ENCODE measurements at regions not wholly inside any gene's neighbourhood (a gene's known extent, or its start where the extent isn't known, plus 50 kb on each side); places are given as distances from the start of the nearest gene placed in this dataset.

DNA sequence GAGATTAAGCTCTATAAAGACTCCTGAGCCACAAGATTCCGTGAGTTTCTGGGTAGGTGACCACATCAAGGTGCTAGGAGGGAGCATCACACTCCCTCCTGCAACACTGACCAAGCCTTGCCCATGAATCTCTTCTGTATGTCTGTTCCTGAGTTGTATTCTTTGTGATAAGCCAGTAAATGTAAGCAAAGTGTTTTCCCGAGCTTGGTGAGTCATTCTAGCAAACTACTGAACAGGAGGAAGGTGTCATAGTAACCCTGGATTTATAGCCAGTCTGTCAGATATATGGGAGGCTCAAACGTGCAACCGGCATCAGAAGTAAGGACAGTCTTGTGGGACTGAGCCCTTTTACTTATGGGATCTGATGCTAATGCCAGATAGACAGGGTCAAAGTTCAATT is 346.1 kb upstream of the KYNU start:
- ATAC-seq = peak; percentile 34 to 64; a peak in 3 of 6 replicates
- H3K4me1 ChIP-seq = no peaks in the 10 kb centered on the region
- CTCF ChIA-PET = interaction anchor here (1.5 to 2.5 kb wide), 2 partner anchors 10 to 14 kb away, joined by 4 to 5 read pairs; no protein-coding TSS in a partner anchor
- DNase-seq (ENCODE audit: low read depth in 1 of 2, low spot score in 1 of 2) = peak in 1 of 2 experiments; percentile 13
- TF ChIP-seq ZNF302 (CRISPR knock-in tag; IDR thresholded peaks at IDR 0.05) = no peak
- no peak for TF ChIP-seq GATA3 (IDR thresholded peaks at IDR 0.05; ENCODE audit: borderline replicate concordance)
- TF ChIP-seq FOSL2 (IDR thresholded peaks at IDR 0.05) = no peak
- TF ChIP-seq FOSL2 (CRISPR knock-in tag; IDR thresholded peaks at IDR 0.05) = peak; percentile 16; the same call in 1 of the 2 replicates
- no peak for TF ChIP-seq JUN (IDR thresholded peaks at IDR 0.05)
- no peak for TF ChIP-seq ESRRA (IDR thresholded peaks at IDR 0.05; ENCODE audit: borderline replicate concordance, low read length)
- H3K4me2 ChIP-seq = peak overlapping the region; percentile 15; the same call in 1 of the 3 replicates
- no peak for FAIRE-seq
- no peak overlapping the region for H3K27ac ChIP-seq
- no peak overlapping the region for H3K4me3 ChIP-seq
- H3K9me3 ChIP-seq = no peaks in the 10 kb centered on the region
- 18% methylated on average over 4 of the region's 4 CpGs for WGBS (ENCODE audit: missing lambda C conversion rate)
- POLR2A ChIA-PET = no interaction called here

DNA sequence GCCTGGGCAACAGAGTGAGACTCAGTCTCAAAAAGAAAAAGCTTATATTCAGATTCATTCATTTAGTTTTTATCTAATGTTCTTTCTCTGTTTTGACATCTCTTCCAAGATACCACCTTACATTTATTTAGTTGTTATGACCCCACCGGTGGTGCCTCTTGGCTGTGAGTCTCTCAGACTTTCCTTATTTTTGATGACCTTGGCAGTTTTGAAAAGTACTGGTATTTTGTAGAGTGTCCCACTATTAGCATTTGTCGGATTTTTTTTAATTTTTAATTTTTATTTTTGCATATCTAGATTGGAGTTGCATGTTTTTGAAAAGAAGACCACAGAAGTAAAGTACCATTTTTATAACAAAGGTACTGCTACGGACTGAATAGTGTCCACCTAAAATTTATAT is 351.7 kb upstream of the KYNU start:
- H3K9me3 ChIP-seq = no peaks in the 10 kb centered on the region
- no peak for FAIRE-seq
- no peaks in the 10 kb centered on the region for H3K4me1 ChIP-seq
- no peak overlapping the region for H3K27ac ChIP-seq
- POLR2A ChIA-PET = no interaction called here
- DNase-seq (ENCODE audit: low read depth in 1 of 2, low spot score in 1 of 2) = no peak
- no peak overlapping the region for H3K4me3 ChIP-seq
- WGBS (ENCODE audit: missing lambda C conversion rate) = 66% methylated on average over 3 of the region's 3 CpGs
- CTCF ChIA-PET = no interaction called here
- no peak for ATAC-seq
- no peak overlapping the region for H3K4me2 ChIP-seq
- TF ChIP-seq NPAS2 (CRISPR knock-in tag; IDR thresholded peaks at IDR 0.05; ENCODE audit: borderline replicate concordance) = no peak
- TF ChIP-seq, protein P1, sequence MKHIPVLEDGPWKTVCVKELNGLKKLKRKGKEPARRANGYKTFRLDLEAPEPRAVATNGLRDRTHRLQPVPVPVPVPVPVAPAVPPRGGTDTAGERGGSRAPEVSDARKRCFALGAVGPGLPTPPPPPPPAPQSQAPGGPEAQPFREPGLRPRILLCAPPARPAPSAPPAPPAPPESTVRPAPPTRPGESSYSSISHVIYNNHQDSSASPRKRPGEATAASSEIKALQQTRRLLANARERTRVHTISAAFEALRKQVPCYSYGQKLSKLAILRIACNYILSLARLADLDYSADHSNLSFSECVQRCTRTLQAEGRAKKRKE (CRISPR knock-in tag; IDR thresholded peaks at IDR 0.05; ENCODE audit: low read depth) = no peak
- TF ChIP-seq ZSCAN20 (CRISPR knock-in tag; IDR thresholded peaks at IDR 0.05) = no peak
- peak; percentile 67 for TF ChIP-seq MAFK (IDR thresholded peaks at IDR 0.05; ENCODE audit: partially characterized antibody)
- no peak for TF ChIP-seq BCL3 (IDR thresholded peaks at IDR 0.05)
- TF ChIP-seq REST (IDR thresholded peaks at IDR 0.05) = no peak

DNA sequence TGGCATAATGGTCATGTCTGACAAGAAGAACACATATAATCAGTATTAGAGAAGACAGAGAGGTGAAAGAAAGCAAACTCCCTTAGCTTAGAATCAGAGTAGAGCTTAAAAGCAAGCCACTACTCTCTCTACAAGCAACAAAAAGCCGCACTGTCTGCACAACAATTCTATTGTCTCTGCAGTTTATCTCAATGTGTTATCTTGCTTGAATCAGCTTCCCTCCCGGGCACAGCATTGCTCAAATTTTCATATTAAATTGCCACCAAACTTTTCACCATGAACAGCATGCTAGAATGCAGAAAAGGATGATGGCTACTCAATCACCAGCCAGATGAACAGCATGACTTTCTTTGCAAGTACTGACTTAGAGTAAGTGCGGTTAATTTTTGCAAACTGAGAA is 356.0 kb upstream of the KYNU start:
- no peak overlapping the region for H3K4me3 ChIP-seq
- no peak overlapping the region for H3K4me2 ChIP-seq
- DNase-seq (ENCODE audit: low read depth in 1 of 2, low spot score in 1 of 2) = no peak
- H3K27ac ChIP-seq = no peak overlapping the region
- ChIA-PET CTCF (no interaction called here), POLR2A (no interaction called here)
- H3K9me3 ChIP-seq = no peaks in the 10 kb centered on the region
- FAIRE-seq = no peak
- TF ChIP-seq, protein P2, sequence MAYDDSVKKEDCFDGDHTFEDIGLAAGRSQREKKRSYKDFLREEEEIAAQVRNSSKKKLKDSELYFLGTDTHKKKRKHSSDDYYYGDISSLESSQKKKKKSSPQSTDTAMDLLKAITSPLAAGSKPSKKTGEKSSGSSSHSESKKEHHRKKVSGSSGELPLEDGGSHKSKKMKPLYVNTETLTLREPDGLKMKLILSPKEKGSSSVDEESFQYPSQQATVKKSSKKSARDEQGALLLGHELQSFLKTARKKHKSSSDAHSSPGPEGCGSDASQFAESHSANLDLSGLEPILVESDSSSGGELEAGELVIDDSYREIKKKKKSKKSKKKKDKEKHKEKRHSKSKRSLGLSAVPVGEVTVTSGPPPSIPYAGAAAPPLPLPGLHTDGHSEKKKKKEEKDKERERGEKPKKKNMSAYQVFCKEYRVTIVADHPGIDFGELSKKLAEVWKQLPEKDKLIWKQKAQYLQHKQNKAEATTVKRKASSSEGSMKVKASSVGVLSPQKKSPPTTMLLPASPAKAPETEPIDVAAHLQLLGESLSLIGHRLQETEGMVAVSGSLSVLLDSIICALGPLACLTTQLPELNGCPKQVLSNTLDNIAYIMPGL (CRISPR knock-in tag; IDR thresholded peaks at IDR 0.05; ENCODE audit: borderline replicate concordance) = no peak
- TF ChIP-seq BHLHE40 (IDR thresholded peaks at IDR 0.05; ENCODE audit: low read depth, low read length) = no peak
- TF ChIP-seq, protein P3, sequence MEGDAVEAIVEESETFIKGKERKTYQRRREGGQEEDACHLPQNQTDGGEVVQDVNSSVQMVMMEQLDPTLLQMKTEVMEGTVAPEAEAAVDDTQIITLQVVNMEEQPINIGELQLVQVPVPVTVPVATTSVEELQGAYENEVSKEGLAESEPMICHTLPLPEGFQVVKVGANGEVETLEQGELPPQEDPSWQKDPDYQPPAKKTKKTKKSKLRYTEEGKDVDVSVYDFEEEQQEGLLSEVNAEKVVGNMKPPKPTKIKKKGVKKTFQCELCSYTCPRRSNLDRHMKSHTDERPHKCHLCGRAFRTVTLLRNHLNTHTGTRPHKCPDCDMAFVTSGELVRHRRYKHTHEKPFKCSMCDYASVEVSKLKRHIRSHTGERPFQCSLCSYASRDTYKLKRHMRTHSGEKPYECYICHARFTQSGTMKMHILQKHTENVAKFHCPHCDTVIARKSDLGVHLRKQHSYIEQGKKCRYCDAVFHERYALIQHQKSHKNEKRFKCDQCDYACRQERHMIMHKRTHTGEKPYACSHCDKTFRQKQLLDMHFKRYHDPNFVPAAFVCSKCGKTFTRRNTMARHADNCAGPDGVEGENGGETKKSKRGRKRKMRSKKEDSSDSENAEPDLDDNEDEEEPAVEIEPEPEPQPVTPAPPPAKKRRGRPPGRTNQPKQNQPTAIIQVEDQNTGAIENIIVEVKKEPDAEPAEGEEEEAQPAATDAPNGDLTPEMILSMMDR (IDR thresholded peaks at IDR 0.05) = no peak
- TF ChIP-seq CBX8 (IDR thresholded peaks at IDR 0.05) = no peak
- TF ChIP-seq KDM1A (IDR thresholded peaks at IDR 0.05; ENCODE audit: low read depth) = no peak
- no peak for TF ChIP-seq SMC3 (IDR thresholded peaks at IDR 0.05)
- no peak for TF ChIP-seq GATA3 (IDR thresholded peaks at IDR 0.05; ENCODE audit: borderline replicate concordance)
- no peak for TF ChIP-seq TFCP2L1 (CRISPR knock-in tag; IDR thresholded peaks at IDR 0.05)
- TF ChIP-seq RAD21 (conservative IDR thresholded peaks at IDR 0.05 in 1 of 2, IDR thresholded peaks at IDR 0.05 in 1 of 2) = no peak
- no peak for TF ChIP-seq RNF2 (IDR thresholded peaks at IDR 0.05; ENCODE audit: borderline replicate concordance, low read depth)
- TF ChIP-seq FOSB (CRISPR knock-in tag; IDR thresholded peaks at IDR 0.05) = no peak
- no peak for TF ChIP-seq ZFP36 (IDR thresholded peaks at IDR 0.05; ENCODE audit: borderline replicate concordance, partially characterized antibody)
- no peak for TF ChIP-seq ZNF302 (CRISPR knock-in tag; IDR thresholded peaks at IDR 0.05)
- H3K4me1 ChIP-seq = no peaks in the 10 kb centered on the region
- ATAC-seq = no peak
- 48% methylated on average over 3 of the region's 3 CpGs for WGBS (ENCODE audit: missing lambda C conversion rate)

Data from A549 (cell line).